ENCODE measurements at regions not wholly inside any gene's neighbourhood (a gene's known extent, or its start where the extent isn't known, plus 50 kb on each side); places are given as distances from the start of the nearest gene placed in this dataset.

- no peak for TF ChIP-seq TRAFD1 (CRISPR knock-in tag; IDR thresholded peaks at IDR 0.05; ENCODE audit: borderline replicate concordance)
- TF ChIP-seq HOXD1 (CRISPR knock-in tag; IDR thresholded peaks at IDR 0.05): no peak
- no peak for TF ChIP-seq ISL2 (CRISPR knock-in tag; IDR thresholded peaks at IDR 0.05)
- TF ChIP-seq ZFP82 (CRISPR knock-in tag; IDR thresholded peaks at IDR 0.05; ENCODE audit: borderline replicate concordance): no peak
Measured at GRCh38 chr9:99677281-99677680, 144.4 kb upstream of the NR4A3 start (continued).

DNA sequence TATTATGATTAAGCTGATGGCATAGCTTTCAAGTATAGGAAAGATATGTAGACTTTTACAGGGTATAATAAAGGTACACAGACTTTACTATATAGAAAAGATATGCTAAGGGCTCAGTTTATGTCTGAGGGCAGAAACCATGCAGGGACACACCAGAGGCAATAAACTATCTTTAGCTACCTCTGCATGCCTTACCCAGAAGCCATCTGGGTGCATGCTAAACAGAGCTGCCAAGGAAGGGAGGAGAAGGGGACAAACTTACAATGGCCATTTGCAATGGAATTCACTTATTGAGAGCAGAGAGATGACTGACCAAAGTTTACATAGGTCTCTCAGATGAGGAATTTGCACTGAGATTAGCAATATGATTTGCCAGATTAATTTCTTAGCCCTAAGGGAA lies 143.1 kb upstream of the NR4A3 start:
- H3K36me3 ChIP-seq (replicated peaks in 1 of 2; ENCODE audit: control insufficient read depth in 1 of 2, insufficient read depth in 2 of 2, low read length in 2 of 2): no peaks in the 10 kb centered on the region
- FAIRE-seq: no peak
- H3K79me2 ChIP-seq (ENCODE audit: insufficient read depth, low read length): no peaks in the 10 kb centered on the region
- CTCF ChIA-PET (ENCODE audit: low intra/inter-chr PET ratio, low total read pairs): no interaction called here
- intact Hi-C loops (cut with micrococcal nuclease; ENCODE audit: unreplicated experiment): no loop called here
- H3K4me2 ChIP-seq (ENCODE audit: low read depth, low read length): no peak overlapping the region
- H2AFZ ChIP-seq (ENCODE audit: low read length): no peak overlapping the region
- no peak overlapping the region for H3K27ac ChIP-seq (ENCODE audit: extremely low read length, insufficient read depth, low read length)
- in situ Hi-C loops (cut with HindIII; ENCODE audit: extremely low pct_ligation_motif_present, low pct_unique_long_range_greater_than_20kb): no loop called here
- H3K27me3 ChIP-seq (ENCODE audit: control insufficient read depth in 1 of 2, insufficient read depth in 2 of 2, low read length in 2 of 2): no peaks in the 10 kb centered on the region
- H4K20me1 ChIP-seq (ENCODE audit: insufficient read depth, low read length): no peaks in the 10 kb centered on the region
- DNase-seq (ENCODE audit: low spot score): no peak
- TF ChIP-seq BCLAF1 (IDR thresholded peaks at IDR 0.05) (no peak), AGO1 (IDR thresholded peaks at IDR 0.05; ENCODE audit: low read depth, low read length, poor library complexity, severe bottlenecking) (no peak), SAP130 (CRISPR knock-in tag; IDR thresholded peaks at IDR 0.05; ENCODE audit: low read depth) (no peak), MXI1 (IDR thresholded peaks at IDR 0.05; ENCODE audit: borderline replicate concordance, low read depth, low read length) (no peak), ZNF275 (CRISPR knock-in tag; IDR thresholded peaks at IDR 0.05; ENCODE audit: borderline replicate concordance) (no peak), ZNF660 (CRISPR knock-in tag; IDR thresholded peaks at IDR 0.05; ENCODE audit: borderline replicate concordance, low read depth) (no peak), ONECUT2 (CRISPR knock-in tag; IDR thresholded peaks at IDR 0.05) (no peak), KDM4B (CRISPR knock-in tag; IDR thresholded peaks at IDR 0.05) (no peak), ZC3H4 (CRISPR knock-in tag; IDR thresholded peaks at IDR 0.05; ENCODE audit: borderline replicate concordance) (no peak)
- TF ChIP-seq, protein P1, sequence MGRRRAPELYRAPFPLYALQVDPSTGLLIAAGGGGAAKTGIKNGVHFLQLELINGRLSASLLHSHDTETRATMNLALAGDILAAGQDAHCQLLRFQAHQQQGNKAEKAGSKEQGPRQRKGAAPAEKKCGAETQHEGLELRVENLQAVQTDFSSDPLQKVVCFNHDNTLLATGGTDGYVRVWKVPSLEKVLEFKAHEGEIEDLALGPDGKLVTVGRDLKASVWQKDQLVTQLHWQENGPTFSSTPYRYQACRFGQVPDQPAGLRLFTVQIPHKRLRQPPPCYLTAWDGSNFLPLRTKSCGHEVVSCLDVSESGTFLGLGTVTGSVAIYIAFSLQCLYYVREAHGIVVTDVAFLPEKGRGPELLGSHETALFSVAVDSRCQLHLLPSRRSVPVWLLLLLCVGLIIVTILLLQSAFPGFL (CRISPR knock-in tag; IDR thresholded peaks at IDR 0.05): no peak
- no peak for ATAC-seq
- no TSS peak for BruUV-seq (replicated peaks)
- H3K4me3 ChIP-seq (replicated peaks in 1 of 3; ENCODE audit: insufficient read depth in 1 of 3, low read depth in 2 of 3, low read length in 3 of 3): no peak overlapping the region
- no peak overlapping the region for H3K9ac ChIP-seq (ENCODE audit: insufficient read depth, low read depth, low read length)
- POLR2A ChIA-PET: no interaction called here
- H3K4me1 ChIP-seq (ENCODE audit: insufficient read depth, low read length): peaks cover 12% of the 10 kb centered on the region
- peaks cover 9% of the 10 kb centered on the region for H3K9me3 ChIP-seq (ENCODE audit: low read length)
